ENCODE measurements at regions not wholly inside any gene's neighbourhood (a gene's known extent, or its start where the extent isn't known, plus 50 kb on each side); places are given as distances from the start of the nearest gene placed in this dataset.
"Not testable (repeated sequence)": the region's sequence is repeated elsewhere in the genome, so short reads cannot be mapped to it uniquely, and the experiment has no call there.

DNA sequence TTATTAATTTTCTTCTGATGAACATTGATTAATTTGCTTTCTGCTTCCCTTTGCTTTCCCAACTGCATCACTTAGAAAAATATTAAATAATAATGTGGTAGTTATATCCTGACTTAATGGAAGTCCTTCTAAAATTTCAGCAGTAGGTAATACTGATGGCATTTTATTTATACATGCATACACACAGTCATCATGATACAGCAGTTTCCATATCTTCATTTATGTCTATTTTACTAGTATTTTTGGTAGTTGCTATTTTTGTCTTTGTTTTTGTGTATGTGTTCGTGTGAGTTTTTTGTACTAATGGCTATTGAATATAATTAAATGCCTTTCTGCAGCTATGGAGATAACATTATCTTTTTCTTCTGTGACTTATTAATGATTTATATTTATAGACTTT, 484.7 kb upstream of the CNTN5 start:
- TF ChIP-seq, protein P1, sequence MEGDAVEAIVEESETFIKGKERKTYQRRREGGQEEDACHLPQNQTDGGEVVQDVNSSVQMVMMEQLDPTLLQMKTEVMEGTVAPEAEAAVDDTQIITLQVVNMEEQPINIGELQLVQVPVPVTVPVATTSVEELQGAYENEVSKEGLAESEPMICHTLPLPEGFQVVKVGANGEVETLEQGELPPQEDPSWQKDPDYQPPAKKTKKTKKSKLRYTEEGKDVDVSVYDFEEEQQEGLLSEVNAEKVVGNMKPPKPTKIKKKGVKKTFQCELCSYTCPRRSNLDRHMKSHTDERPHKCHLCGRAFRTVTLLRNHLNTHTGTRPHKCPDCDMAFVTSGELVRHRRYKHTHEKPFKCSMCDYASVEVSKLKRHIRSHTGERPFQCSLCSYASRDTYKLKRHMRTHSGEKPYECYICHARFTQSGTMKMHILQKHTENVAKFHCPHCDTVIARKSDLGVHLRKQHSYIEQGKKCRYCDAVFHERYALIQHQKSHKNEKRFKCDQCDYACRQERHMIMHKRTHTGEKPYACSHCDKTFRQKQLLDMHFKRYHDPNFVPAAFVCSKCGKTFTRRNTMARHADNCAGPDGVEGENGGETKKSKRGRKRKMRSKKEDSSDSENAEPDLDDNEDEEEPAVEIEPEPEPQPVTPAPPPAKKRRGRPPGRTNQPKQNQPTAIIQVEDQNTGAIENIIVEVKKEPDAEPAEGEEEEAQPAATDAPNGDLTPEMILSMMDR (IDR thresholded peaks at IDR 0.05), result no peak
- H3K4me3 Mint-ChIP-seq, result no peak overlapping the region
- H3K27ac Mint-ChIP-seq, result no peak overlapping the region
- no peaks in the 10 kb centered on the region for H3K4me1 Mint-ChIP-seq (ENCODE audit: low read depth)
- H3K36me3 Mint-ChIP-seq (ENCODE audit: low read depth), result no peaks in the 10 kb centered on the region
- DNase-seq, result no peak
- H3K27me3 Mint-ChIP-seq (ENCODE audit: insufficient read depth), result no peaks in the 10 kb centered on the region
- H3K9me3 Mint-ChIP-seq, result peaks cover 5% of the 10 kb centered on the region; the same call in 1 of the 2 replicates

DNA sequence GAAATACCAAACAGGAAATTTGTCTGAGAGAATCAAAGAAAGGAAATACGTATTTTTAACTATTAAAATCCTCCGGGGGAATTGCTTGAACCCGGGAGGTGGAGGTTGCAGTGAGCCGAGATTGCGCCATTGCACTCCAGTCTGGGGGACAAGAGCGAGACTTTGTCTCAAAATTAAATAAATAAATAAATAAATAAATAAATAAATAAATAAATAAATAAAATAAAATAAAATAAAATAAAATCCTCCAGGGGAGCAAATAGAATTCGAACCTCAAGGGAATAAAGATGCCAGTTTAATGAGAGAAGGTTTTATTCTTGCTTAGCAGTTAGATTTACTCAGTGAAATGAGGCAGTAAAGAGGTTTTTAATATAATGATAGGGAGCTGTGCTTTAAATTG, 482.4 kb upstream of the CNTN5 start:
- peaks cover 17% of the 10 kb centered on the region for H3K9me3 Mint-ChIP-seq
- not testable (repeated sequence) for H3K27ac Mint-ChIP-seq; DNase-seq; H3K27me3 Mint-ChIP-seq (ENCODE audit: insufficient read depth); H3K36me3 Mint-ChIP-seq (ENCODE audit: low read depth); H3K4me3 Mint-ChIP-seq; H3K4me1 Mint-ChIP-seq (ENCODE audit: low read depth)

DNA sequence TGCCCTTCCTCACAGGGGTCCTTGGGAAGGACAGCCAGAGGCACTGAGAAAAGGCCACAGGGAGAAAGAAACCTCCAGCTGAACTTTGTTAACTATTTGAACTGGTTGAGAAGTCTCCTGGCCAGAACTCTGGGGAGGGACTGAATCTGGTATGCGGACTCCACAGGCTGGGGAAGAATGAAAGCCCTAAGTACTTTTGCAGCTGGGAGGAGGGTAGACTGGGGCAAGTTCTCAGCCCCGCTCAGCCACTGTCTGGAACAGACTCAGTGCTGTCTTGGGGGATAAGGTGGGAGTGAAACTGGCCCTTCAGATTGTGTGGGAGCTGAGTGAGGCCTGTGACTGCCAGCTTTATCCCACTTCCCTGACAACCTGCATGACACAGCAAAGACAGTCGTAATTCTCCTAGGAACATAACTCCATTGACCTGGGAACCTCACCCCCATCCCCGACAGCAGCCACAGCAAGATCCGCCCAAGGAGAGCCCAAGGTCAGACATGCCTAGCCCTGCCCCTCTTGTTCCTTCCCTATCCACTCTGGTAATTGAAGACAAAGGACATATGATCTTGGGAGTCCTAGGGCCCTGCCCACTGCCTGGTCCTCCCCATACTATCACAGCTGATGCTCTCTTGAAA, 475.1 kb upstream of the CNTN5 start:
- Mint-ChIP-seq H3K27ac (no peak overlapping the region), H3K36me3 (ENCODE audit: low read depth) (no peaks in the 10 kb centered on the region), H3K9me3 (peaks cover 54% of the 10 kb centered on the region), H3K27me3 (ENCODE audit: insufficient read depth) (no peaks in the 10 kb centered on the region), H3K4me1 (ENCODE audit: low read depth) (no peaks in the 10 kb centered on the region), H3K4me3 (no peak overlapping the region)
- TF ChIP-seq, protein P1 (IDR thresholded peaks at IDR 0.05), result no peak
- no peak for DNase-seq

DNA sequence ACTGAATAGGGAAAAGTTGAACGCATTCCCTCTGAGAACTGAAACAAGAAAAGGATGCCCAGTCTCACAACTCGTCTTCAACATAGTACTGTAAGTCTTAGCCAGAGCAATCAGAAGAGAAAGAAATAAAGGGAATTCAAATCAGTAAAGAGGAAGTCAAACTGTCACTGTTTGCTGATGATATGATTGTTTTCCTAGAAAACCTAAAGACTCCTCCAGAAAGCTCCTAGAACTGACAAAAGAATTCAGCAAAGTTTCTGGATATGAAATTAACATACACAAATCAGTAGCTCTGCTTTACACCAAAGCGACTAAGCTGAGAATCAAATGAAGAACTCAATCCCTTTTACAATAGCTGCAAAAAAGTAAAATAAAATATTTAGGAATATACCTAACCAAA, 471.2 kb upstream of the CNTN5 start:
- no peak overlapping the region for H3K27ac Mint-ChIP-seq
- H3K4me1 Mint-ChIP-seq (ENCODE audit: low read depth), result no peaks in the 10 kb centered on the region
- H3K9me3 Mint-ChIP-seq, result peaks cover 47% of the 10 kb centered on the region
- TF ChIP-seq, protein P1 (IDR thresholded peaks at IDR 0.05), result no peak
- no peak overlapping the region for H3K4me3 Mint-ChIP-seq
- no peak for DNase-seq
- no peaks in the 10 kb centered on the region for H3K36me3 Mint-ChIP-seq (ENCODE audit: low read depth)
- H3K27me3 Mint-ChIP-seq (ENCODE audit: insufficient read depth), result no peaks in the 10 kb centered on the region

DNA sequence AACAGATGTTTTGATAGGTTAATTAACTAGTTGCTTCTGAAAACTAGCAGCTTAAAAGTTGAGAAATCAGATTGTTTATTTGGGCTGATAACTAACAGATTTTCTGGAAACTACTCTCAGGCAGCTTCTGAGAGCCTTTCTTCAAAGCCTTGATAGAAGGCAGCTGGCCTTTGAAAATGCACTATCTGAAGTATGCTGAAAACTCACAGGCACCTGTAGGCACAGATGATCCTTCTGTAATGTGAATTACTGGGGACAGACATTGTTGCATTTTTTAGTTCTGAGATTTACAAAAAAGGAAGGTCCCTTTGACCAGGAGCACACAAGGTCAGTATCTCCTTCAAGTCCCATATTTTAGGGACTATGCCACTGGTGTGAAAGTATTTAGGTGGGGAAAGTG, 460.8 kb upstream of the CNTN5 start:
- no peaks in the 10 kb centered on the region for H3K36me3 Mint-ChIP-seq (ENCODE audit: low read depth)
- DNase-seq, result no peak
- no peaks in the 10 kb centered on the region for H3K27me3 Mint-ChIP-seq (ENCODE audit: insufficient read depth)
- H3K27ac Mint-ChIP-seq, result no peak overlapping the region
- peaks cover 20% of the 10 kb centered on the region for H3K9me3 Mint-ChIP-seq
- no peaks in the 10 kb centered on the region for H3K4me1 Mint-ChIP-seq (ENCODE audit: low read depth)
- no peak overlapping the region for H3K4me3 Mint-ChIP-seq
- TF ChIP-seq, protein P1 (IDR thresholded peaks at IDR 0.05), result no peak

DNA sequence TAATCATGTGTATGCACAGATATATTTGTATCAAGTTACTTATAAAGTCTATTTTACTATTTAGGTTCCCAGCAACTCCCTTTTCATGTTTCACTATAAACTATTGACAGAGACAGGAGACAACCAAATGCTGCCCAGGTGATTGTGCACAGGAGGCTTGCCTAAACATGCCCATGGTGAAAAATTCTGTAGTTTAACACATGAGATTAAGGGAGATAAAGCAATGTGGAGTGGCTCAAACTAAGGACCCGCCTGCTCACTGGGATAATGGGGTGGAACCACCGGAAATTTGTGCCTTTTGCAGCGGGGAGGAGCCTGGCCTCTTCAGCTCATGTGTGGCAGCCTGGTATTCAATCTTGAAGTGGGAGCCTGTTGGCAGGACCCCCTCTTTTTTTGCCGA, 459.5 kb upstream of the CNTN5 start:
- Mint-ChIP-seq H3K4me3 (no peak overlapping the region), H3K27ac (no peak overlapping the region), H3K27me3 (ENCODE audit: insufficient read depth) (no peaks in the 10 kb centered on the region), H3K36me3 (ENCODE audit: low read depth) (no peaks in the 10 kb centered on the region), H3K4me1 (ENCODE audit: low read depth) (no peaks in the 10 kb centered on the region), H3K9me3 (peaks cover 16% of the 10 kb centered on the region)
- DNase-seq, result no peak
- TF ChIP-seq, protein P1 (IDR thresholded peaks at IDR 0.05), result no peak
